Muscle layer of duodenum (tissue), 2 donors: ENCODE measurements at regions not wholly inside any gene's neighbourhood (a gene's known extent, or its start where the extent isn't known, plus 50 kb on each side); places are given as distances from the start of the nearest gene placed in this dataset.

Source experiments
- H3K27ac ChIP-seq: one replicate; pipeline ENCODE4 v1.7.0; 2013; ENCODE audit warnings: mild to moderate bottlenecking, low read length
- H3K27me3 ChIP-seq: one replicate; pipeline ENCODE4 v1.7.0; 2013; ENCODE audit warnings: low read depth, mild to moderate bottlenecking, control low read depth, low read length
- H3K36me3 ChIP-seq, 2 donors: one replicate each; pipeline ENCODE4 v1.7.0; 2013; ENCODE audit warnings: low read length in 2 of 2, control low read depth in 1 of 2, mild to moderate bottlenecking in 1 of 2; ENCODE audit not compliant: insufficient read depth in 2 of 2, control insufficient read depth in 1 of 2
- H3K4me1 ChIP-seq, 2 donors: one replicate each; pipeline ENCODE4 v1.7.0; 2013; ENCODE audit warnings: low read length in 2 of 2, mild to moderate bottlenecking in 2 of 2, control low read depth in 1 of 2, moderate library complexity in 1 of 2; ENCODE audit not compliant: insufficient read depth in 2 of 2, control insufficient read depth in 1 of 2
- H3K4me3 ChIP-seq, 2 donors: one replicate each; pipeline ENCODE4 v1.7.0; 2013; ENCODE audit warnings: low read length in 2 of 2, low read depth in 1 of 2, mild to moderate bottlenecking in 1 of 2
- H3K9me3 ChIP-seq, 2 donors: one replicate each; pipeline ENCODE4 v1.7.0; 2013; ENCODE audit warnings: low read length in 2 of 2, control low read depth in 1 of 2, mild to moderate bottlenecking in 1 of 2; ENCODE audit not compliant: control insufficient read depth in 1 of 2
- donor health status: healthy.

DNA sequence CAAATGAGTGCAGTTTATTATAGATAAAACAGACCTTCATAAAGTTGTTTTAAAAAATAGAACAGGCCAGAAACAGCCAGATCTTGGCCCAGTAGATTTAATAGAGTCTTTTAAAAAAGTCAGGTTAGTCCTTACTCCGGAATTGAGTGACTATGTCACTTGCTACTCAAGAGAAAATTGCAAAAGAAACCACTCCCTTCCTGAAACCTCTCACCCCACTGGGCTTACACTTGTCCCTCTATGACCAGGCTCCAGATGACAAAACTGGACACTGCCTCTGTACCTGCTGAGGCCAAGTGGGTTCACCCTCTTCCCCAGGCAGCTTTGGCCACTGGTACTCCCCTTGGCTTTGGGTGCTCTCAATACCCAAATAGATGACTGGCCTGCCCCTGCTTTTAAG is 357.2 kb upstream of the TRPC7 start:
- Histone ChIP-seq H3K27me3 (no peaks in the 10 kb centered on the region), H3K4me3 (no peak overlapping the region), H3K9me3 (no peaks in the 10 kb centered on the region), H3K36me3 (no peaks in the 10 kb centered on the region), H3K4me1 (no peaks in the 10 kb centered on the region), H3K27ac (no peak overlapping the region)

- H3K9me3 ChIP-seq = no peaks in the 10 kb centered on the region
- H3K27ac ChIP-seq = no peak overlapping the region
- H3K27me3 ChIP-seq = no peaks in the 10 kb centered on the region
Observed at GRCh38 chr5:136722086-136722485, 356.7 kb upstream of the TRPC7 start.

DNA sequence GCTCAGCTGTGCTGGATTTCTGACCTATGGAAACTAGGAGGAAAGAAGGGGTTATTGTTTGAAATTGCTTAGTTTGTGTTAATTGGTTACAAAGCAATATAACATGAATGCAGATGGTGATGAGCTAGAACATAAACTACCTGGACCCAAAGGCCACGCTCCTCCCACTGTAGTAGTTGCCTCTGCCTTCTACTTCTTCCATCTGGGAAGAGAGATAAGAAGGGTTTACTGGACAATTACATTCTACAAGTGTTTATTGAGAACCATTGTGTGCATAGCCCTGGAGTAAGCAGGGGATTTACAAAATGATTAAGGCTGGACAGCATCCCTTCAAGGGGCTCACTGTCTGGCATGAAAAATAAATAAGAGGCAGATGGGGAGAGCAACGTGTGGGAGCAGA is 355.3 kb upstream of the TRPC7 start:
- H3K9me3 ChIP-seq = no peaks in the 10 kb centered on the region
- H3K36me3 ChIP-seq = no peaks in the 10 kb centered on the region
- H3K4me1 ChIP-seq = no peaks in the 10 kb centered on the region
- no peak overlapping the region for H3K4me3 ChIP-seq
- H3K27me3 ChIP-seq = no peaks in the 10 kb centered on the region
- H3K27ac ChIP-seq = no peak overlapping the region

More at GRCh38 chr5:136722086-136722485, 356.7 kb upstream of the TRPC7 start:
- H3K4me3 ChIP-seq = no peak overlapping the region
- H3K36me3 ChIP-seq = no peaks in the 10 kb centered on the region
- H3K4me1 ChIP-seq = no peaks in the 10 kb centered on the region

- no peaks in the 10 kb centered on the region for H3K9me3 ChIP-seq
- no peak overlapping the region for H3K4me3 ChIP-seq
- no peaks in the 10 kb centered on the region for H3K27me3 ChIP-seq
- H3K36me3 ChIP-seq = no peaks in the 10 kb centered on the region
- no peak overlapping the region for H3K27ac ChIP-seq
- no peaks in the 10 kb centered on the region for H3K4me1 ChIP-seq
Observed at GRCh38 chr5:136717917-136718316, 352.6 kb upstream of the TRPC7 start.

DNA sequence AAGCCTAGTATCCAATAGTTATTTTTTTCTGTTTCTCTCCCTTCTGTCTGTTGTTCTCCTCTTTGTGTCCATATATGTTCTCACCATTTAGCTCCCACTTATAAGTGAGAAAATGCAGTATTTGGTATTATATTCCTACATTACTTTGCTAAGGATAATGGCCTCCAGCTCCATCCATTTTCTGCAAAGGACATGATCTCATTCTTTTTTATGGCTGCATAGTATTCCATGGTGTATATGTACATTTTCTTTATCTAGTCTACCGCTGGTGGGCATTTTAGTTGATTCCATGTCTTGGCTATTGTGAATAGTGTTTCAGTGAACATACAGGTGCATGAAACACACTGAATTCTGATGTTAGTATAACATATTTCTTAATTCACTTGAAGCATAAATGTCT is 348.9 kb upstream of the TRPC7 start:
- Histone ChIP-seq H3K36me3 (no peaks in the 10 kb centered on the region), H3K27ac (no peak overlapping the region), H3K4me1 (no peaks in the 10 kb centered on the region), H3K4me3 (no peak overlapping the region), H3K9me3 (no peaks in the 10 kb centered on the region), H3K27me3 (no peaks in the 10 kb centered on the region)

DNA sequence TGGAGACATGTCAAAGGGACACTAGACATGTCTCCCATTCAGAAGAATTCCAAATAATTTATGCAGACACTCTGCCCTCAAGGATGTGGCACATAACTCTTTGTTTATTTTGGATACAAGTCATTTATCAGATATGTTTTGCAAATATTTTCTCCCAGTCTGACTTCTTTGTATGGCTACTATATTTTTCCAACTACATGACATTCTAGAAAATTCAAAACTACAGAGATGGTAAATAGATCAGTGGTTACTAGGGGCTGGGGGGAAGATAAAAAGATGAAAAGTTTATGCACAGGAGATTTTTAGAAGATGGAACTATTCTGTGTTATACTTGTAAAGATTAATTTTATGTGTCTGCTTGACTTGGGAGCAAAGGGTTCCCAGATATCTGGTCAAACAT is 347.3 kb upstream of the TRPC7 start:
- Histone ChIP-seq H3K27ac (no peak overlapping the region), H3K36me3 (no peaks in the 10 kb centered on the region), H3K27me3 (no peaks in the 10 kb centered on the region), H3K4me1 (no peaks in the 10 kb centered on the region), H3K9me3 (no peaks in the 10 kb centered on the region), H3K4me3 (no peak overlapping the region)

DNA sequence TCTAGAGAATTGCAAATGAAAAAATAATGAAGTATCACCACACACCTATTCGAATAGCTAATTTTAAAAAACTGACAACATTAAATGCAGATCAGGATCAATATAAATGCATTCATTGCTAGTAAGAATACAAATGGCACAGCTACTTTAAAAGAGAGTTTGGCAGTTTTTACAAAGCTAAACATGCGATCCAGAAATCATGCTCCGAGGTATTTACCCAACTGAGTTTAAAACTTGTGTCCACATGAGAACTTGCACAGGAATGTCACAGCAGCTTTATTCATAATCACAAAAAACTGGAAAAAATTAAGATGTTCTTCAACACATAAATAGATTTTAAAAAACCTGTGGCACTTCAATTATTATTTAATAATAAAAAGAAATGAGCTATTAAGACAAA is 345.5 kb upstream of the TRPC7 start:
- H3K27me3 ChIP-seq = no peaks in the 10 kb centered on the region
- H3K36me3 ChIP-seq = no peaks in the 10 kb centered on the region
- no peaks in the 10 kb centered on the region for H3K9me3 ChIP-seq
- H3K4me3 ChIP-seq = no peak overlapping the region
- no peak overlapping the region for H3K27ac ChIP-seq
- no peaks in the 10 kb centered on the region for H3K4me1 ChIP-seq

DNA sequence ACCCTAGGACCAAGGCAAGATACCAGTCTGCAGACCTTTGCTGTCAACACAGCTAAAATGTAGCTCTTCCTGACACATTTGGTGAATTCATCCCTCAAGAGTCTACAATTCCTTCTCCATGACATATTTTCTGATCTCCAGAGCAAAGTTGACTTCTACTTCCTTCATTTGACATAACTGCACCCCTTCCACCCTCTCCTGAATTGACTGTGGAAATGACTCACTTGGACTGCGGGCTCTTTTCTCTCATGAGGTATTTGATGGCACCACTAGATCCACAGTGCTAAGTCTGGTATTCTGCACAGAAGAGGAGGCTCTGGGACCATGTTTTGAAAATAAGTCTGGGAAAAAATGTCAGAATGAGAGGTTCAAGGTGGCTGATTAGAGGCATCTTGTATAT is 338.4 kb upstream of the TRPC7 start:
- H3K27me3 ChIP-seq = no peaks in the 10 kb centered on the region
- no peak overlapping the region for H3K4me3 ChIP-seq
- no peaks in the 10 kb centered on the region for H3K9me3 ChIP-seq
- H3K4me1 ChIP-seq = no peaks in the 10 kb centered on the region
- no peaks in the 10 kb centered on the region for H3K36me3 ChIP-seq
- no peak overlapping the region for H3K27ac ChIP-seq

GRCh38 chr5:136703036-136703435 is 337.7 kb upstream of the TRPC7 start:
- no peaks in the 10 kb centered on the region for H3K4me1 ChIP-seq
- H3K27me3 ChIP-seq = no peaks in the 10 kb centered on the region
- H3K36me3 ChIP-seq = no peaks in the 10 kb centered on the region
- no peaks in the 10 kb centered on the region for H3K9me3 ChIP-seq
- no peak overlapping the region for H3K4me3 ChIP-seq
- no peak overlapping the region for H3K27ac ChIP-seq

GRCh38 chr5:136701191-136701590 is 335.8 kb upstream of the TRPC7 start:
- H3K27ac ChIP-seq = no peak overlapping the region
- no peaks in the 10 kb centered on the region for H3K27me3 ChIP-seq
- H3K36me3 ChIP-seq = no peaks in the 10 kb centered on the region
- no peaks in the 10 kb centered on the region for H3K4me1 ChIP-seq
- no peak overlapping the region for H3K4me3 ChIP-seq
- H3K9me3 ChIP-seq = no peaks in the 10 kb centered on the region

DNA sequence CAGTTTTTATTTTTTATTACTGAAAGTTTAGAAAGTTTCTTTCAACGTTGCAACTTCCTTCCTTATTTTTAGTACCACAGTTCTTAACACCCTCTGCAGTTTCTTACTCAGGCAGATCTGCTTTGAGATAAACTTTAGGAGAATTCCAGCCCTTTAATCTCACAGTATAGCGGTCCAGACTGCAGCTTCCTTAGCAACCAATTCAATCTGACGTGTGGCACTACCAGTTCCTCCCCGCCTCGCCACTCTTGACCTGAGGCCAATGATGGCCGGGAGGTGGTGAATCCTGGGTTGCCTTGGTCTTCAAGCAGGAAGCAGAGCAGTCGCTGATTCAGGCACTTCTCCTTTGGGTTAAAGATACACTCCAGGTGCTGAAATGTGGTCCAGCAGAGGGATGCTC is 334.3 kb upstream of the TRPC7 start:
- H3K27ac ChIP-seq = no peak overlapping the region
- H3K36me3 ChIP-seq = no peaks in the 10 kb centered on the region
- no peak overlapping the region for H3K4me3 ChIP-seq
- no peaks in the 10 kb centered on the region for H3K27me3 ChIP-seq
- H3K9me3 ChIP-seq = no peaks in the 10 kb centered on the region
- no peaks in the 10 kb centered on the region for H3K4me1 ChIP-seq

DNA sequence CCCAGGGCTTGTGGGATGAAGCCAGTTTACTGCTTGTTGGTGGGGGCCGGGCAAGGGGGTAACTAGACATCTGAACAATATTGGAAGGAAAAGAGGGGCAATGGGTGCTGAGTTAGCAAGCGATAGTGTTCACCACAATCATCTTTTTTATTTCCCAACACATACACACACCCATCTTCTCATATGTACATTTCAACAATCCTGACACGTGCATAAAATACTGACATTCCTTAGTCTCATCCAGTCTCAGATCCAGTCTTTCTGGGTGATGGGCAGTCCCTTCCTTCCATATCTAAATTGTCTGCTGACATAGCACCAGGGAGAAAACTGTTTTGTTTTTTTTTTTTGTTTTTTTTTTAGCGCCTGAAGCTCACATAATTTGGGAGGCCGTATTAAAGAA is 333.6 kb upstream of the TRPC7 start:
- Histone ChIP-seq H3K9me3 (no peaks in the 10 kb centered on the region), H3K27ac (no peak overlapping the region), H3K27me3 (no peaks in the 10 kb centered on the region)

More for the DNA sequence above, 333.6 kb upstream of the TRPC7 start:
- no peak overlapping the region for H3K4me3 ChIP-seq
- no peaks in the 10 kb centered on the region for H3K36me3 ChIP-seq
- H3K4me1 ChIP-seq = no peaks in the 10 kb centered on the region
